WTC11 (cell line): ENCODE measurements at regions not wholly inside any gene's neighbourhood (a gene's known extent, or its start where the extent isn't known, plus 50 kb on each side); places are given as distances from the start of the nearest gene placed in this dataset.

ENCODE experiments used
- ATAC-seq: fragments of 200-7000 bp; cut with Tn5 transposase; 2 replicates; pipeline ENCODE4 v1.10.0; 2021; ENCODE audit warnings: mild to moderate bottlenecking, moderate library complexity
- CTCF ChIA-PET: fragments of 300-600 bp; sonication (Branson Sonifier 250); formaldehyde crosslinking; loops from one replicate; lab custom pipeline; 2021; ENCODE audit warnings: antibody characterized with exemption; lab: Charles Lee
- POLR2A ChIA-PET: fragments of 350-600 bp; sonication (Branson Sonifier 250); formaldehyde crosslinking; loops from one replicate; lab custom pipeline; 2021; ENCODE audit warnings: antibody characterized with exemption; lab: Charles Lee
- DNase-seq: peaks from one replicate; pipeline ENCODE4 v3.0.0; 2021; ENCODE audit warnings: low spot score
- H3K27ac Mint-ChIP-seq: 2 replicates; pipeline ENCODE4 v1.8.0; 2021; ENCODE audit warnings: mixed read lengths
- H3K27me3 Mint-ChIP-seq: 2 replicates; pipeline ENCODE4 v1.8.0; 2021; ENCODE audit warnings: low read depth, mild to moderate bottlenecking, moderate library complexity, mixed read lengths
- H3K36me3 Mint-ChIP-seq: 2 replicates; pipeline ENCODE4 v1.8.0; 2021; ENCODE audit warnings: mixed read lengths
- H3K4me1 Mint-ChIP-seq: 2 replicates; pipeline ENCODE4 v1.8.0; 2022; ENCODE audit warnings: mixed read lengths
- H3K4me3 Mint-ChIP-seq: 2 replicates; pipeline ENCODE4 v1.8.0; 2021; ENCODE audit warnings: mild to moderate bottlenecking, moderate library complexity, mixed read lengths
- H3K9me3 Mint-ChIP-seq: 2 replicates; pipeline ENCODE4 v1.8.0; 2021; ENCODE audit warnings: mixed read lengths
- AR ChIP-seq: fragments of 250-450 bp; sonication (Bioruptor Pico); IDR thresholded peaks from 2 replicates; pipeline ENCODE4 v1.9.0; 2021; ENCODE audit warnings: mild to moderate bottlenecking
- ARID4B ChIP-seq: sonication (generic); formaldehyde crosslinking; IDR thresholded peaks from 2 replicates; pipeline ENCODE4 v1.8.0; 2023; ENCODE audit warnings: missing genetic modification reagents, mild to moderate bottlenecking, borderline replicate concordance
- CREB1 ChIP-seq: sonication (generic); formaldehyde crosslinking; IDR thresholded peaks from 2 replicates; pipeline ENCODE4 v1.8.0; 2023; ENCODE audit warnings: mild to moderate bottlenecking, missing genetic modification reagents
- CTCF ChIP-seq: fragments of 200-600 bp; IDR thresholded peaks from 2 replicates; pipeline ENCODE4 v1.8.0; 2022; ENCODE audit warnings: antibody characterized with exemption
- E2F4 ChIP-seq: sonication (generic); formaldehyde crosslinking; IDR thresholded peaks from 2 replicates; pipeline ENCODE4 v1.8.1; 2022; ENCODE audit warnings: low read depth, mild to moderate bottlenecking, moderate library complexity, missing genetic modification reagents, borderline replicate concordance
- ELF4 ChIP-seq: sonication (generic); formaldehyde crosslinking; IDR thresholded peaks from 2 replicates; pipeline ENCODE4 v1.8.1; 2022; ENCODE audit warnings: low read depth, mild to moderate bottlenecking, moderate library complexity, missing genetic modification reagents
- ERG ChIP-seq: fragments of 250-450 bp; sonication (Bioruptor Pico); IDR thresholded peaks from 2 replicates; pipeline ENCODE4 v1.8.0; 2021; ENCODE audit warnings: mild to moderate bottlenecking
- GRHL2 ChIP-seq: fragments of 250-450 bp; sonication (Bioruptor Pico); IDR thresholded peaks from 2 replicates; pipeline ENCODE4 v1.8.0; 2022; ENCODE audit warnings: mild to moderate bottlenecking, moderate library complexity; ENCODE audit not compliant: insufficient replicate concordance, severe bottlenecking
- HMGA2 ChIP-seq: fragments of 250-450 bp; sonication (Bioruptor Pico); IDR thresholded peaks from 2 replicates; pipeline ENCODE4 v1.4.0; 2021; ENCODE audit warnings: mild to moderate bottlenecking, moderate library complexity
- JAZF1 ChIP-seq: fragments of 250-450 bp; sonication (Bioruptor Pico); IDR thresholded peaks from 2 replicates; pipeline ENCODE4 v1.9.0; 2021; ENCODE audit warnings: moderate library complexity, mild to moderate bottlenecking, inconsistent platforms
- JUN ChIP-seq: sonication (generic); formaldehyde crosslinking; IDR thresholded peaks from 2 replicates; pipeline ENCODE4 v1.8.0; 2023; ENCODE audit warnings: mild to moderate bottlenecking, missing genetic modification reagents
- NR1H2 ChIP-seq: sonication (generic); formaldehyde crosslinking; IDR thresholded peaks from 2 replicates; pipeline ENCODE4 v1.9.0; 2021; ENCODE audit warnings: mild to moderate bottlenecking, moderate library complexity, missing genetic modification reagents
- TP53 ChIP-seq: sonication (generic); formaldehyde crosslinking; IDR thresholded peaks from 2 replicates; pipeline ENCODE4 v1.8.1; 2023; ENCODE audit warnings: mild to moderate bottlenecking, missing genetic modification reagents
- USF1 ChIP-seq: sonication (generic); formaldehyde crosslinking; IDR thresholded peaks from 2 replicates; pipeline ENCODE4 v1.8.0; 2022; ENCODE audit warnings: mild to moderate bottlenecking, missing genetic modification reagents
- ZNF121 ChIP-seq: sonication (generic); formaldehyde crosslinking; IDR thresholded peaks from 2 replicates; pipeline ENCODE4 v1.8.0; 2023; ENCODE audit warnings: missing genetic modification reagents
- ZNF317 ChIP-seq: sonication (generic); formaldehyde crosslinking; IDR thresholded peaks from 2 replicates; pipeline ENCODE4 v1.8.1; 2023; ENCODE audit warnings: low read depth, mild to moderate bottlenecking, moderate library complexity, missing genetic modification reagents, borderline replicate concordance
- ZNF512 ChIP-seq: sonication (generic); formaldehyde crosslinking; IDR thresholded peaks from 2 replicates; pipeline ENCODE4 v1.8.1; 2022; ENCODE audit warnings: missing genetic modification reagents, borderline replicate concordance

GRCh38 chr14:53599221-53599945 lies 357.2 kb downstream of the BMP4 start (continued):
- TF ChIP-seq E2F4 (CRISPR knock-in tag) = no peak
- TF ChIP-seq ERG (CRISPR knock-in tag) = no peak
- TF ChIP-seq HMGA2 (CRISPR knock-in tag) = no peak
- TF ChIP-seq, all 79 proteins: peak for 0

- DNase-seq (no peak), ATAC-seq (no peak; the same call in 1 of the 2 replicates)
- TF ChIP-seq USF1 (CRISPR knock-in tag) (no peak), ZNF121 (no peak)
- Mint-ChIP-seq H3K4me1 (peaks cover 28% of the 10 kb centered on the region), H3K36me3 (peaks cover 3% of the 10 kb centered on the region; the same call in 1 of the 2 replicates), H3K9me3 (peaks cover 10% of the 10 kb centered on the region), H3K27ac (no peak overlapping the region), H3K27me3 (no peaks in the 10 kb centered on the region), H3K4me3 (no peak overlapping the region)
- POLR2A ChIA-PET = no interaction called here
- CTCF ChIA-PET = no interaction called here
These were observed 359.6 kb downstream of the BMP4 start for GRCh38 chr14:53596853-53597525.

- peaks cover 10% of the 10 kb centered on the region for H3K9me3 Mint-ChIP-seq
- no peaks in the 10 kb centered on the region for H3K4me1 Mint-ChIP-seq
- no peak overlapping the region for H3K27ac Mint-ChIP-seq
- ChIA-PET CTCF (no interaction called here), POLR2A (no interaction called here)
- H3K27me3 Mint-ChIP-seq = no peaks in the 10 kb centered on the region
- H3K36me3 Mint-ChIP-seq = peaks cover 3% of the 10 kb centered on the region; the same call in 1 of the 2 replicates
- DNase-seq (no peak), ATAC-seq (no peak)
- H3K4me3 Mint-ChIP-seq = no peak overlapping the region
- TF ChIP-seq ARID4B (no peak), GRHL2 (no peak), CTCF (no peak), AR (CRISPR knock-in tag) (no peak), CREB1 (CRISPR knock-in tag) (no peak), ZNF512 (CRISPR knock-in tag) (no peak), TP53 (CRISPR knock-in tag) (no peak), JAZF1 (CRISPR knock-in tag) (no peak), ZNF317 (CRISPR knock-in tag) (no peak), JUN (CRISPR knock-in tag) (no peak), ELF4 (CRISPR knock-in tag) (no peak), NR1H2 (no peak)
These were observed 364.8 kb downstream of the BMP4 start for GRCh38 chr14:53591816-53592215.
